ENCODE measurements at regions not wholly inside any gene's neighbourhood (a gene's known extent, or its start where the extent isn't known, plus 50 kb on each side); places are given as distances from the start of the nearest gene placed in this dataset.

DNA sequence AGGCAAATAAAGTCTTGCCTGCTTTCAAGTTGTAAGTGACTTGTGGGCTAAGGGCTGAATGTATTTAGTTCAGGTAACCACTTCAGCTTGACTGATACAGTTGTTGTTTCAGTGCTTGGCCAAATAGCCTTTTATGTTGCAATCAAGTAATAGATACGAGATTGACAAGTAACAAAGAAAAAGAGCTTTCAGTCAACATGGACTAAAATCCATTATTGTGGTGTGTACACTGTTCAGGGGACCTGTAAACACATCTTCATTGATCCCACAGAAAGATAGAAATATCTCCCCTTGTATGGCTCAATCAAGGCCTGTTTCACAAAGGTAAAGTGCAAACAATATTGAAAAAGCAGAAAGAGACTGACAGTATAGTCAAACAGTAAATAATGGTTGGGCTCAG, 224.8 kb upstream of the TMCO5A start:
- TF ChIP-seq, protein P1, sequence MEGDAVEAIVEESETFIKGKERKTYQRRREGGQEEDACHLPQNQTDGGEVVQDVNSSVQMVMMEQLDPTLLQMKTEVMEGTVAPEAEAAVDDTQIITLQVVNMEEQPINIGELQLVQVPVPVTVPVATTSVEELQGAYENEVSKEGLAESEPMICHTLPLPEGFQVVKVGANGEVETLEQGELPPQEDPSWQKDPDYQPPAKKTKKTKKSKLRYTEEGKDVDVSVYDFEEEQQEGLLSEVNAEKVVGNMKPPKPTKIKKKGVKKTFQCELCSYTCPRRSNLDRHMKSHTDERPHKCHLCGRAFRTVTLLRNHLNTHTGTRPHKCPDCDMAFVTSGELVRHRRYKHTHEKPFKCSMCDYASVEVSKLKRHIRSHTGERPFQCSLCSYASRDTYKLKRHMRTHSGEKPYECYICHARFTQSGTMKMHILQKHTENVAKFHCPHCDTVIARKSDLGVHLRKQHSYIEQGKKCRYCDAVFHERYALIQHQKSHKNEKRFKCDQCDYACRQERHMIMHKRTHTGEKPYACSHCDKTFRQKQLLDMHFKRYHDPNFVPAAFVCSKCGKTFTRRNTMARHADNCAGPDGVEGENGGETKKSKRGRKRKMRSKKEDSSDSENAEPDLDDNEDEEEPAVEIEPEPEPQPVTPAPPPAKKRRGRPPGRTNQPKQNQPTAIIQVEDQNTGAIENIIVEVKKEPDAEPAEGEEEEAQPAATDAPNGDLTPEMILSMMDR (IDR thresholded peaks at IDR 0.05; ENCODE audit: insufficient read depth, low read length), result no peak
- TF ChIP-seq GABPA (IDR thresholded peaks at IDR 0.05; ENCODE audit: low read depth), result no peak
- TF ChIP-seq, protein P2, sequence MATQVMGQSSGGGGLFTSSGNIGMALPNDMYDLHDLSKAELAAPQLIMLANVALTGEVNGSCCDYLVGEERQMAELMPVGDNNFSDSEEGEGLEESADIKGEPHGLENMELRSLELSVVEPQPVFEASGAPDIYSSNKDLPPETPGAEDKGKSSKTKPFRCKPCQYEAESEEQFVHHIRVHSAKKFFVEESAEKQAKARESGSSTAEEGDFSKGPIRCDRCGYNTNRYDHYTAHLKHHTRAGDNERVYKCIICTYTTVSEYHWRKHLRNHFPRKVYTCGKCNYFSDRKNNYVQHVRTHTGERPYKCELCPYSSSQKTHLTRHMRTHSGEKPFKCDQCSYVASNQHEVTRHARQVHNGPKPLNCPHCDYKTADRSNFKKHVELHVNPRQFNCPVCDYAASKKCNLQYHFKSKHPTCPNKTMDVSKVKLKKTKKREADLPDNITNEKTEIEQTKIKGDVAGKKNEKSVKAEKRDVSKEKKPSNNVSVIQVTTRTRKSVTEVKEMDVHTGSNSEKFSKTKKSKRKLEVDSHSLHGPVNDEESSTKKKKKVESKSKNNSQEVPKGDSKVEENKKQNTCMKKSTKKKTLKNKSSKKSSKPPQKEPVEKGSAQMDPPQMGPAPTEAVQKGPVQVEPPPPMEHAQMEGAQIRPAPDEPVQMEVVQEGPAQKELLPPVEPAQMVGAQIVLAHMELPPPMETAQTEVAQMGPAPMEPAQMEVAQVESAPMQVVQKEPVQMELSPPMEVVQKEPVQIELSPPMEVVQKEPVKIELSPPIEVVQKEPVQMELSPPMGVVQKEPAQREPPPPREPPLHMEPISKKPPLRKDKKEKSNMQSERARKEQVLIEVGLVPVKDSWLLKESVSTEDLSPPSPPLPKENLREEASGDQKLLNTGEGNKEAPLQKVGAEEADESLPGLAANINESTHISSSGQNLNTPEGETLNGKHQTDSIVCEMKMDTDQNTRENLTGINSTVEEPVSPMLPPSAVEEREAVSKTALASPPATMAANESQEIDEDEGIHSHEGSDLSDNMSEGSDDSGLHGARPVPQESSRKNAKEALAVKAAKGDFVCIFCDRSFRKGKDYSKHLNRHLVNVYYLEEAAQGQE (IDR thresholded peaks at IDR 0.05; ENCODE audit: insufficient replicate concordance, low read depth), result no peak
- TF ChIP-seq POLR2AphosphoS5 (IDR thresholded peaks at IDR 0.05; ENCODE audit: low read depth), result no peak
- TF ChIP-seq SPI1 (IDR thresholded peaks at IDR 0.05; ENCODE audit: borderline replicate concordance, low read depth), result no peak

All from HL-60 (cell line).